ENCODE measurements at regions not wholly inside any gene's neighbourhood (a gene's known extent, or its start where the extent isn't known, plus 50 kb on each side); places are given as distances from the start of the nearest gene placed in this dataset.
"Not testable (repeated sequence)": the region's sequence is repeated elsewhere in the genome, so short reads cannot be mapped to it uniquely, and the experiment has no call there.

GRCh38 chr15:53130943-53131342 is 340.8 kb upstream of the ONECUT1 start:
- no peak for DNase-seq (ENCODE audit: low read depth)
- TF ChIP-seq, protein P1, sequence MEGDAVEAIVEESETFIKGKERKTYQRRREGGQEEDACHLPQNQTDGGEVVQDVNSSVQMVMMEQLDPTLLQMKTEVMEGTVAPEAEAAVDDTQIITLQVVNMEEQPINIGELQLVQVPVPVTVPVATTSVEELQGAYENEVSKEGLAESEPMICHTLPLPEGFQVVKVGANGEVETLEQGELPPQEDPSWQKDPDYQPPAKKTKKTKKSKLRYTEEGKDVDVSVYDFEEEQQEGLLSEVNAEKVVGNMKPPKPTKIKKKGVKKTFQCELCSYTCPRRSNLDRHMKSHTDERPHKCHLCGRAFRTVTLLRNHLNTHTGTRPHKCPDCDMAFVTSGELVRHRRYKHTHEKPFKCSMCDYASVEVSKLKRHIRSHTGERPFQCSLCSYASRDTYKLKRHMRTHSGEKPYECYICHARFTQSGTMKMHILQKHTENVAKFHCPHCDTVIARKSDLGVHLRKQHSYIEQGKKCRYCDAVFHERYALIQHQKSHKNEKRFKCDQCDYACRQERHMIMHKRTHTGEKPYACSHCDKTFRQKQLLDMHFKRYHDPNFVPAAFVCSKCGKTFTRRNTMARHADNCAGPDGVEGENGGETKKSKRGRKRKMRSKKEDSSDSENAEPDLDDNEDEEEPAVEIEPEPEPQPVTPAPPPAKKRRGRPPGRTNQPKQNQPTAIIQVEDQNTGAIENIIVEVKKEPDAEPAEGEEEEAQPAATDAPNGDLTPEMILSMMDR (conservative IDR thresholded peaks at IDR 0.05; ENCODE audit: low read depth, low read length): no peak
- no peak overlapping the region for H3K4me3 ChIP-seq (ENCODE audit: low read depth, low read length)

DNA sequence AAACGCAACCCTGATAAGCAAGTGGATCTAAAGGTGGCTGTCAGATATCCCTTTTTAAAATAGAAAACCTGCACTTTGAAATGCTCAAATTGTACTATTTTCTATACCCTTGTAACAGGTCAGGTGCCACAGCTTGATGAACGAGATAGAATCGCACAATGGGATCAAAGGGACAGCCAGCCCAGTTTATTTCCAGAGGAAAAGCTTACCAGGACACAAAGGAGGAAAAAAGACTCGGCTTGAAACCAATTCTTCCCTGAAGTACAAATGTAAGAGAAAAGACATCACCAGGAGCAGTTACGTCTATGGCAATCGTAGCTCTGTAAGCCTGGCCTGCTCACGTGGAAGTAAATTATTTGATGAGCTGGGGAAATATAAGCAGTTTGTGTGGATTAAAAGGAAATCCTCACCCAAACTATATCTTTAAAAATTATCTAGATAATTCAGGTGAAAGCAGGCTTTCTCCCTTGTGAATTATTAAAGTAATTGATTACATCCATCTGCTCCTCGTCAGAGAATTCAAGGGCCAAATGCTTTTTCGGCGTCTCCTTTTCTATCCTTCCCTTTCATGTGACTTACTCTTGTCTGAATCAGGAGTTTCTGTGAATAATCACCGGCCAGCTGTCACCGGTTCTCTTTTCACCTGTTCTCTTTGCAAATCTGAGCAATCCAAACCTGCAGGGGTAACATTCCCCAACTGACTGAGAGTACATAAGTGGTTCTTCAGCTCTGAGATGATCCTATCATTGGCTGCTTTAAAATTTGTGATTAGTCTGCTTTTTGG is 339.2 kb upstream of the ONECUT1 start:
- TF ChIP-seq, protein P1 (conservative IDR thresholded peaks at IDR 0.05; ENCODE audit: low read depth, low read length): no peak

GRCh38 chr15:53128652-53129051 is 338.5 kb upstream of the ONECUT1 start:
- DNase-seq (ENCODE audit: low read depth): no peak
- TF ChIP-seq, protein P1 (conservative IDR thresholded peaks at IDR 0.05; ENCODE audit: low read depth, low read length): no peak
- no peak overlapping the region for H3K4me3 ChIP-seq (ENCODE audit: low read depth, low read length)

More for the DNA sequence above, 339.2 kb upstream of the ONECUT1 start:
- no peak for DNase-seq (ENCODE audit: low read depth)
- H3K4me3 ChIP-seq (ENCODE audit: low read depth, low read length): no peak overlapping the region

GRCh38 chr15:53126144-53126543 is 336.0 kb upstream of the ONECUT1 start:
- DNase-seq (ENCODE audit: low read depth): no peak
- TF ChIP-seq, protein P1 (conservative IDR thresholded peaks at IDR 0.05; ENCODE audit: low read depth, low read length): no peak
- no peak overlapping the region for H3K4me3 ChIP-seq (ENCODE audit: low read depth, low read length)

DNA sequence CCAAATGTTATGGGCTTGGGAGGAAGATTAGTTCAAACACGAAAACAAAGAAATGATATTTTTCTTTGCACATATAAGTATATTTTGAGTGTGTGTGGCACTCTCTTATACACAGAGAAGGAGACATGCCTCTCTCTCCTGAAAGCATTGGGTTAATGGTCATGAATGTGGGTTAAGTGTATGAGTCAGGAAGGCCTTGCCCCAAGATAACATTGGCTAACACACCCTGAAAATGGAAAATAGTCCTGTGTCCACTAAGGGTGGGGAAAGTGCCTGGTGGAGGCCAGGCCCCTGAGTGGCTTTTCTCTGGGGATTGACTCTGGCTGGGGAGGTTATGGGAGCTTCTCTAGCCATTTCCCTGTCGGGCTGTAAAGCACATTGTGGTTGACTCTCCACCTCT is 332.7 kb upstream of the ONECUT1 start:
- TF ChIP-seq, protein P1 (conservative IDR thresholded peaks at IDR 0.05; ENCODE audit: low read depth, low read length): no peak

DNA sequence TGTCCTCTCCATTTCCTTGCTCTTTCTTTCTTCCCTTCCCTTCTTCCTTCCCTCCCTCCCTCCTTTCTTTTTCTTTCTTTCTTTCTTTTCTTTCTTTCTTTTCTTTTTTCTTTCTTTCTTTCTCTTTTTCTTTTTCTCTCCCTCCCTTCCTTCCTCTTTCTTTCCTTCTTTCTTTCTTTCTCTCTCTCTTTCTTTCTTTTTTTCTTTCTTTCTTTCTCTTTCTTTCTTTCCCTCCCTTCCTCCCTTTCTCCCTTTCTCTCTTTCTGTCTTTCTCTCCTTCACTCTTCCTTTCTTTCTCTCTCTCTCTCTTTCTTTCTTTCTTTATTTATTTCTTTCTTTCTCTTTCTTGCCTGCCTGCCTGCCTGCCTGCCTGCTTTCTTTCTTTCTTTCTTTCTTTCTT is 326.8 kb upstream of the ONECUT1 start:
- H3K4me3 ChIP-seq (ENCODE audit: low read depth, low read length); DNase-seq (ENCODE audit: low read depth): not testable (repeated sequence)

More for the DNA sequence above, 332.7 kb upstream of the ONECUT1 start:
- no peak for DNase-seq (ENCODE audit: low read depth)
- H3K4me3 ChIP-seq (ENCODE audit: low read depth, low read length): no peak overlapping the region

- DNase-seq (ENCODE audit: low read depth): no peak
- TF ChIP-seq, protein P1 (conservative IDR thresholded peaks at IDR 0.05; ENCODE audit: low read depth, low read length): no peak
- no peak overlapping the region for H3K4me3 ChIP-seq (ENCODE audit: low read depth, low read length)
Measured at GRCh38 chr15:53116169-53116568, 326.0 kb upstream of the ONECUT1 start.

Data from epithelial cell of proximal tubule (primary cell).